Ovary (tissue), 7 donors: ENCODE measurements at regions not wholly inside any gene's neighbourhood (a gene's known extent, or its start where the extent isn't known, plus 50 kb on each side); places are given as distances from the start of the nearest gene placed in this dataset.
"Not testable (repeated sequence)": the region's sequence is repeated elsewhere in the genome, so short reads cannot be mapped to it uniquely, and the experiment has no call there.

Source experiments
- DNase-seq, 5 donors: peaks; one replicate each; pipeline ENCODE4 v3.0.0-alpha.2; 2019 to 2020
- H3K27ac ChIP-seq, 2 donors: fragments of 200-600 bp; one replicate each; pipeline versions ENCODE4 v1.5.1 to v1.8.0; 2019 to 2022
- H3K27me3 ChIP-seq: fragments of 200-600 bp; one replicate; pipeline ENCODE4 v1.8.0; 2022
- H3K36me3 ChIP-seq: fragments of 200-600 bp; sonication (generic); one replicate; pipeline ENCODE4 v1.5.1; 2019
- H3K4me1 ChIP-seq: one replicate; pipeline ENCODE4 v1.8.1; 2013; ENCODE audit warnings: mild to moderate bottlenecking, moderate library complexity; ENCODE audit not compliant: insufficient read depth
- H3K4me3 ChIP-seq: fragments of 200-600 bp; sonication (generic); one replicate; pipeline ENCODE4 v1.5.1; 2017
- H3K9me3 ChIP-seq, 2 donors: fragments of 200-600 bp in 1 of 2; sonication (generic) in 1 of 2; one replicate each; pipeline versions ENCODE4 v1.5.1 to v1.8.1; 2013 to 2019; ENCODE audit warnings: mild to moderate bottlenecking in 1 of 2, moderate library complexity in 1 of 2
- EP300 ChIP-seq: sonication (generic); formaldehyde crosslinking; IDR thresholded peaks from one replicate; pipeline ENCODE4 v1.6.1; 2017; ENCODE audit warnings: antibody characterized with exemption
- POLR2A ChIP-seq: fragments of 450-650 bp; IDR thresholded peaks from one replicate; pipeline ENCODE4 v1.6.1; 2017; ENCODE audit warnings: antibody characterized with exemption, mild to moderate bottlenecking, moderate library complexity
- WGBS, 3 donors: extraction: QIAGEN DNeasy Blood & Tissue Kit in 1 of 3; methylation state at CpG; one replicate each; pipeline versions ENCODE4 v1.1.5 to v1.1.7; 2013 to 2017; 5-methylcytosine and 5-hydroxymethylcytosine counted together
- intact Hi-C, 4 donors: fragments of 100-400 bp; cut with DNase I; formaldehyde crosslinking; loops; one replicate each; pipeline versions ENCODE4 v1.11.0 to v1.15.1; 2022 to 2023
- TF ChIP-seq, protein P1 (sequence below), 3 donors: fragments of 450-650 bp in 2 of 3; fragments of 200-600 bp in 1 of 3; IDR thresholded peaks; one replicate each; pipeline versions ENCODE4 v1.5.1 to v1.8.0; 2016 to 2022; ENCODE audit warnings: antibody characterized with exemption in 3 of 3, mild to moderate bottlenecking in 1 of 3
- donor health status: DM: no; HTN: no; CAD: no; lungs with moderate emphysema.
- donor health status: DM: no; HTN: no; CAD: no.
- donor health status: Bipolar disorder and iron deficiency.
- donor health status: DM: no; HTN: no; CAD: no.
- donor health status: DM: yes; HTN: yes; CAD: no.

DNA sequence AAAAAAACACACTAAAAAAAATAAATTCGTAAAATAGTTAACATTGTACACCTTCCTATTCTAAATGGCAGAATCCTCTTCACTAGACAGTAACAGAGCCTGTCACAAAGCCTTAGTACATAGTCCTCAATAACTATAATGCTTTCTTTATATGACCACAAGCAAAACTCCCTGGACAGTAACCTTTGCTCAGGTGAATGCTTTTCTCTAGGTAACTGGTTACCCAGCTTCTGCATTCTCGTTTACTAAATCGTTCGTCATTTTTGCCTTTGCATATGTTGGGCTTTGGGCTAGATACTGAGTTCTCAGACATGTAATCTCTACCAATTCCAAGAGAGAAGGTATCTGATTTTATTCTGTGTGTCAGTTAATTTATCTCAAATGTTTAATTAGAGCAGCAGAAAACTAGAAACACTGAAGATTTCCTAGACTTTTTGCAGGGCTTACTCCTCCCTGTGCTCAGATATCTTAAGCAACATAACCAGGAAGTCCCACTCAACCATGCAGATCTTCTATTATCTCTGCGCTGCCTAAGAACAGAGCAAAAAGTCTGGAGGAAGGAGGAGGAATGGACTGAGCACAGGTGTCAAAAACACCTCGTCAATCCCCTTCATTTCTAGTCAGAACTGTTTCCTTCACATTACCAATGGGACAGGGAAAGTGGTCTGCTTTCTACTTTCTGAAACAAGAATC, 247.7 kb downstream of the SOCS6 start:
- Histone ChIP-seq H3K27me3 (no peaks in the 10 kb centered on the region), H3K27ac (no peak overlapping the region), H3K9me3 (no peaks in the 10 kb centered on the region), H3K4me1 (no peaks in the 10 kb centered on the region), H3K4me3 (no peak overlapping the region), H3K36me3 (no peaks in the 10 kb centered on the region)
- intact Hi-C loops = no loop called here
- no peak for DNase-seq
- 75 to 78% (median 77%) methylated on average over 6 of the region's 6 CpGs for WGBS, 3 donors
- no peak for TF ChIP-seq EP300
- TF ChIP-seq, protein P1, sequence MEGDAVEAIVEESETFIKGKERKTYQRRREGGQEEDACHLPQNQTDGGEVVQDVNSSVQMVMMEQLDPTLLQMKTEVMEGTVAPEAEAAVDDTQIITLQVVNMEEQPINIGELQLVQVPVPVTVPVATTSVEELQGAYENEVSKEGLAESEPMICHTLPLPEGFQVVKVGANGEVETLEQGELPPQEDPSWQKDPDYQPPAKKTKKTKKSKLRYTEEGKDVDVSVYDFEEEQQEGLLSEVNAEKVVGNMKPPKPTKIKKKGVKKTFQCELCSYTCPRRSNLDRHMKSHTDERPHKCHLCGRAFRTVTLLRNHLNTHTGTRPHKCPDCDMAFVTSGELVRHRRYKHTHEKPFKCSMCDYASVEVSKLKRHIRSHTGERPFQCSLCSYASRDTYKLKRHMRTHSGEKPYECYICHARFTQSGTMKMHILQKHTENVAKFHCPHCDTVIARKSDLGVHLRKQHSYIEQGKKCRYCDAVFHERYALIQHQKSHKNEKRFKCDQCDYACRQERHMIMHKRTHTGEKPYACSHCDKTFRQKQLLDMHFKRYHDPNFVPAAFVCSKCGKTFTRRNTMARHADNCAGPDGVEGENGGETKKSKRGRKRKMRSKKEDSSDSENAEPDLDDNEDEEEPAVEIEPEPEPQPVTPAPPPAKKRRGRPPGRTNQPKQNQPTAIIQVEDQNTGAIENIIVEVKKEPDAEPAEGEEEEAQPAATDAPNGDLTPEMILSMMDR (IDR thresholded peaks at IDR 0.05) = no peak
- no peak for TF ChIP-seq POLR2A

DNA sequence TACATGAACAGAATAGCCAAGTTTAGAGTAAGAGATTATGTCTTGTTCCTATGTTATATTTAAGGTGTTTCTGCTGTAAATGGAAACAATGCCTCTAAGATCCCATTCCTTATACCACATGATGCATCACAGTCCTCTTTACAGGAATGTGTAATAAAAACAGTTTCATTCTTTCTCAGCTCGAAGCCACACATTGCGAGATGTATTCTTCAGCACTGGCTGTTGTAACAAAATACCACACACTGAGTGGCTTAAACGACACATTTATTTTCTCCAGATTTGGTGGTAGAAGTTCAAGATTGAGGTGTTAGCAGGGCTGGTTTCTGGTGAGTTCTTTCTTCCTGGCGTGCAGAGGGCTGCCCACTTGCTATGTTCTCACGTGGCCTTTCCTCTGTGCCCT, 246.2 kb downstream of the SOCS6 start:
- DNase-seq = no peak
- Histone ChIP-seq H3K4me3 (no peak overlapping the region), H3K27ac (no peak overlapping the region), H3K4me1 (no peaks in the 10 kb centered on the region), H3K36me3 (no peaks in the 10 kb centered on the region), H3K9me3 (no peaks in the 10 kb centered on the region), H3K27me3 (no peaks in the 10 kb centered on the region)
- intact Hi-C loops = no loop called here
- WGBS, 3 donors = 70 to 81% (median 72%) methylated on average over 5 of the region's 5 CpGs
- TF ChIP-seq, protein P1 (IDR thresholded peaks at IDR 0.05) = no peak

DNA sequence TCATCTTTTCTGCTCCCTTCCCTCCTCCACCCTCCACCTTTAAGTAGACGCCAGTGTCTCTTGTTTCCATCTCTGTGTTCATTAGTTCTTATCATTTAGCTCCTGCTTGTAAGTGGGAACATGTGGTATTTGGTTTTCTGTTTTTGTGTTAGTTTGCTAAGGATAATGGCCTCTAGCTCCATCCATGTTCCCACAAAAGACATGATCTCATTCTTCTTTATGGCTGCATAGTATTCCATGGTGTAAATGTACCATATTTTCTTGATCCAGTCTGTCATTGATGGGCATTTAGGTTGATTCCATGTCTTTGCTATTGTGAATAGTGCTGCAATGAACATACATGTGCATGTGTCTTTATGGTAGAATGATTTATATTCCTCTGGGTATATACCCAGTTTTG, 236.5 kb downstream of the SOCS6 start:
- H3K4me1 ChIP-seq, DNase-seq, H3K36me3 ChIP-seq, H3K27me3 ChIP-seq, intact Hi-C loops, H3K4me3 ChIP-seq, H3K27ac ChIP-seq, H3K9me3 ChIP-seq: not testable (repeated sequence)
- 81 to 92% (median 81%) methylated on average over 1 of the region's 1 CpG for WGBS, 3 donors

DNA sequence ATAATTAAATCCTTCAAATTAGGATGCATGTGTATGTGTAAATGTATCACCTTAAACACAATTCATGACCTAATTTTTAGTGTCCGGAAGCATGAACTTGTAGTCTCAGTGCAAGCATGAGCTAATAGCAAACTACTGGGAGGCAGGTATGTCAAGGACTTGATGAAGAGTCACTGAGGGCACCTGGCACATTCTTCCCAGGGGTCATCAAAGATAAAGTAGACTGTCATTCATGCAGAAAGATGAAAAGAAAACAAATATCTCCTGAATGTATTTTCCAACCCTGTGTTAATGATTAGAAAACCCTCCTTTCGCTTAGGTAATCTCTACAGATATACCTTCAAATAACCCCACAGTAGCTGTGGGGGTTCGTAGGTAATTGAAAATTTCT, 234.9 kb downstream of the SOCS6 start:
- H3K4me1 ChIP-seq = no peaks in the 10 kb centered on the region
- no peak overlapping the region for H3K27ac ChIP-seq
- no peak for DNase-seq
- no peak overlapping the region for H3K4me3 ChIP-seq
- TF ChIP-seq, protein P1 (IDR thresholded peaks at IDR 0.05) = no peak
- no peak for TF ChIP-seq POLR2A
- TF ChIP-seq EP300 = no peak
- intact Hi-C loops = no loop called here
- no peaks in the 10 kb centered on the region for H3K27me3 ChIP-seq
- H3K36me3 ChIP-seq = no peaks in the 10 kb centered on the region
- 74 to 87% (median 78%) methylated on average over 3 of the region's 3 CpGs for WGBS, 3 donors
- H3K9me3 ChIP-seq = no peaks in the 10 kb centered on the region

DNA sequence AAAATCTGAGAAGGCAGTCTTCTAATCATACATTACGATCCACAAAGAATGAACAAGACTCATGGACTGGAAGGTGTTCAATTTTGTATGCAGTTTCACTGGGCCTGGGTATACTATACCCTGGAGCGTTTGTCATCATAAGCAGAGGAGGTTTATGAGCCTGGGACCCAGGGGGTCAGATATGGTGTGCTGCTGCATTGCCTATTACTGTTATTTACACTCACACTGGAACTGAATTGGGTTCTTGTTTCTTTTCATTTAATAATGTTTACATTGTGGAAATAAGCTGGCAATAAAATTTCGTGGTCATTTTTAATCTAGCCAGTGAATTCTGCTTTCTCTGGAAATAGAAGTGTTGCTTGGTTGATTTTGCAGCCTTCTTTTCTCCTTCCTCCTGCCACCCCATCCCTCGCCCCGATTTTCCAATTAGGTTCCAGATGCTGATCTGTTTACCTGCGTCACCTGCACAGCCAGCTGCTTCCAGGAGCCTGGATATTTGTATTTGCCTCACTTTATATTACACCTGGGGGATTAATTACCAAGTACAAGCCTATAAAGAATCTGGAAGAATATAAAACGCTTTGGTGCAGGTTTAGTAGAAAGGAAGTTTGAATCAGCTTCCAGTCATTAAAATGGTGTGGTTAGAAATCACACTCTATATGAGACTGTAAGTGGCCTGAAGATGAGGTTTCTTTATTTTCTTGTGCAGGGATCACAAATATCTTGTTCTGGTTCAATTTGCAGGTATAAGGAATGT, 234.4 kb downstream of the SOCS6 start:
- Histone ChIP-seq H3K4me3 (no peak overlapping the region), H3K9me3 (no peaks in the 10 kb centered on the region), H3K36me3 (no peaks in the 10 kb centered on the region), H3K27ac (no peak overlapping the region), H3K27me3 (no peaks in the 10 kb centered on the region), H3K4me1 (no peaks in the 10 kb centered on the region)
- WGBS, 3 donors = 61 to 68% (median 63%) methylated on average over 7 of the region's 7 CpGs
- no peak for DNase-seq
- TF ChIP-seq POLR2A (no peak), EP300 (no peak)
- TF ChIP-seq, protein P1 (IDR thresholded peaks at IDR 0.05) = no peak
- intact Hi-C loops = no loop called here
